Subcutaneous abdominal adipose tissue (tissue), 5 donors: ENCODE measurements at regions not wholly inside any gene's neighbourhood (a gene's known extent, or its start where the extent isn't known, plus 50 kb on each side); places are given as distances from the start of the nearest gene placed in this dataset.

Source experiments
- H3K27ac ChIP-seq: one replicate; pipeline ENCODE4 v1.7.0; 2013; ENCODE audit warnings: low read depth, mild to moderate bottlenecking, inconsistent platforms, low read length, moderate library complexity
- H3K27me3 ChIP-seq, 5 donors: one replicate each; pipeline ENCODE4 v1.7.0; 2013; ENCODE audit warnings: low read length in 5 of 5, inconsistent platforms in 1 of 5; ENCODE audit not compliant: control insufficient read depth in 5 of 5, insufficient read depth in 4 of 5
- H3K36me3 ChIP-seq, 5 donors: one replicate each; pipeline ENCODE4 v1.7.0; 2013; ENCODE audit warnings: low read length in 5 of 5; ENCODE audit not compliant: control insufficient read depth in 5 of 5, insufficient read depth in 5 of 5
- H3K4me1 ChIP-seq, 5 donors: one replicate each; pipeline ENCODE4 v1.7.0; 2013; ENCODE audit warnings: low read length in 5 of 5, mild to moderate bottlenecking in 3 of 5, moderate library complexity in 1 of 5; ENCODE audit not compliant: control insufficient read depth in 5 of 5, insufficient read depth in 5 of 5
- H3K4me3 ChIP-seq, 5 donors: one replicate each; pipeline ENCODE4 v1.7.0; 2013; ENCODE audit warnings: low read length in 5 of 5, low read depth in 1 of 5
- H3K9ac ChIP-seq, 5 donors: one replicate each; pipeline ENCODE4 v1.7.0; 2013; ENCODE audit warnings: low read length in 5 of 5, mild to moderate bottlenecking in 4 of 5, moderate library complexity in 3 of 5
- H3K9me3 ChIP-seq, 5 donors: one replicate each; pipeline ENCODE4 v1.7.0; 2013; ENCODE audit warnings: low read length in 5 of 5; ENCODE audit not compliant: control insufficient read depth in 5 of 5
- donor health status: healthy.
- donor health status: healthy.
- donor health status: healthy.
- donor health status: healthy.
- donor health status: healthy.

DNA sequence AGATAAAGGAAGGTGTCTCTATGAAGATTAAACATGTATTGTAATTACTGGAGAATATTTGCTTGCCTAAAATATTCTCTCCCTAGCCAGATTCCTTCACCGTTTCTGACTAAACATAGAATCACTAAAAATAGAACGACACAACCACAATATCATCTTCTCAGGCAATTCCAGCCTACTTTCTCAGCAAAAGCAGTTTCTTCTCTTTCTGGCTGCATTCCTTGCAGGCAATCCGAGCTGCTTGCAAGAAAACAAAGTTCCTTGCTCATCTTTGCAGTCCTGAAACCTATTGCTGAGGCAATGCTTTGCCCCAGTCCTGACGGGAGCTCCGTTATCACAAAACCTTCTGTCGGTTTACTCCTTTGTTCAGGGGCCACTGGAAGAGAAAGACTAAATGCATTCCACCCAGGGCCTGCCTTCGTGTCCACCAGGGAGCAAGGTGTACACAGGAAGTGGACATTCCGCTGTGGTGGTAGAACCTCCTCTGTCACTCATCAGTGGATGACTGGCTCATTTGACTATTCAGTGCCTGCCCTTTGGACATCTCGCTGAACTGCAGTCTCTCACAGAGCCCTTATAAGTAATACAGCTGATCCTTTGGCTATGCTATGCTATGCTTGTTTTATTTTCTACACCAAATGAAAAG is 239.2 kb upstream of the DOK6 start:
- no peaks in the 10 kb centered on the region for H3K36me3 ChIP-seq
- no peak overlapping the region for H3K27ac ChIP-seq
- no peak overlapping the region for H3K9ac ChIP-seq
- no peaks in the 10 kb centered on the region for H3K27me3 ChIP-seq
- H3K4me3 ChIP-seq, result no peak overlapping the region
- H3K9me3 ChIP-seq, result no peaks in the 10 kb centered on the region
- H3K4me1 ChIP-seq, result no peaks in the 10 kb centered on the region

DNA sequence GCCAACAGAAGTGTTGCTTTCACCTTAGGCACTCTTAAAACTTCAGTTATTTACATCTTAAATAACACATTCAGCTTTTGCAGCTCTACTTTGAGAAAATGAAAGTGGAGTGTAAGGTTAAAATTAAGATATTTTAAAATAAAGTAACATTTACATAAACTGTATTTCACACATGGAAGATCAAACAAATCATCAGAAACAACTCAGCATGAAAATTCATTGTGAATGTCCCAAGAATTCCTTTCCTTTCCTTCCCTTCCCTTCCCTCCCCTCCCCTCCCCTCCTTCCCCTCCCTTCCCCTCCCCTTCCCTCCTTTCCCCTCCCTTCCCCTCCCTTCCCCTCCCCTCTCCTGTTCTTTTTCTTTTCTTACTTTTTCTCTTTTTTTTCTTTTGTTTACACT is 238.0 kb upstream of the DOK6 start:
- Histone ChIP-seq H3K27ac (no peak overlapping the region), H3K36me3 (no peaks in the 10 kb centered on the region), H3K4me3 (no peak overlapping the region), H3K9me3 (no peaks in the 10 kb centered on the region), H3K9ac (no peak overlapping the region), H3K27me3 (no peaks in the 10 kb centered on the region), H3K4me1 (no peaks in the 10 kb centered on the region)

DNA sequence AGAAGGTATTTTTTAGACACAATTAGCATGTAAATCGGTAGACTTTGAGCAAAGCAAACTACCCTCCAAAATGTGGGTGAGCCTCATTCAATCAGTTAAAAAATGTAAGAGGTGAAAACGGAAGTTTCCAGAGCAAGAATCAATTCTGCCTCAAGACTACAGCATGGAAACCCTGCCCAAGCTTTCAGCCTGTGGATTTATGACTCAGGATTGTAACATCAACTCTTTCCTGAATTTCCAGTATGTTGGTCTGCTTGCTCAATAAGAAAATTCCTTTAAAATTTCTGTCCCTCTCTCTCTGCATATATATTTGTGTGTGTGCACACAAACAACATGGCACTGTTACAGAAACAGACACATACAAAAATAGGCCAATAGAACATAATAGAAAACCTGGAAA is 228.6 kb upstream of the DOK6 start:
- Histone ChIP-seq H3K9ac (no peak overlapping the region), H3K27me3 (no peaks in the 10 kb centered on the region), H3K4me3 (no peak overlapping the region), H3K9me3 (no peaks in the 10 kb centered on the region), H3K36me3 (peaks cover 0 to 4% (median 0%) of the 10 kb centered on the region in 5 donors), H3K27ac (no peak overlapping the region), H3K4me1 (no peaks in the 10 kb centered on the region)

DNA sequence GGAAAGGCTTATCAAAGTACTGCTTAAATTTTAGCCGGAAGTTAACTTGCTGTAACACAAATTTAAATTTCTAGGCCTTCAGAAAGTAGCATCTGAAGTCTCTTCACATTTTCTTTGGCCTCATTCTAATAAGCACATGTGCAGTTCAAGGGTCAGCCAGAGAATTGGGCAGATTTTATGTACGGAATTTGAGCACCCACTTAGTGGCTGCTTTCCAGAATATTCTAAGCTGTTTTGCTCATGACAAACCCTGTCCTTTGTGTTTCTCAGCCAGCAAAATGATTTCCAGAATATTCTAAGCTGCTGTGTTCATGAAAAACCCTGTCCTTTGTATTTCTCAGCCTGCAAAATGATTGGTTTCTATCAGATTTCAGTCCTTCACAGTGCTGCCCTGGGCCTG is 225.0 kb upstream of the DOK6 start:
- no peaks in the 10 kb centered on the region for H3K27me3 ChIP-seq
- no peaks in the 10 kb centered on the region for H3K9me3 ChIP-seq
- H3K4me1 ChIP-seq, result no peaks in the 10 kb centered on the region
- H3K4me3 ChIP-seq, result no peak overlapping the region
- H3K27ac ChIP-seq, result no peak overlapping the region
- peaks cover 0 to 4% (median 0%) of the 10 kb centered on the region in 5 donors for H3K36me3 ChIP-seq
- H3K9ac ChIP-seq, result no peak overlapping the region

DNA sequence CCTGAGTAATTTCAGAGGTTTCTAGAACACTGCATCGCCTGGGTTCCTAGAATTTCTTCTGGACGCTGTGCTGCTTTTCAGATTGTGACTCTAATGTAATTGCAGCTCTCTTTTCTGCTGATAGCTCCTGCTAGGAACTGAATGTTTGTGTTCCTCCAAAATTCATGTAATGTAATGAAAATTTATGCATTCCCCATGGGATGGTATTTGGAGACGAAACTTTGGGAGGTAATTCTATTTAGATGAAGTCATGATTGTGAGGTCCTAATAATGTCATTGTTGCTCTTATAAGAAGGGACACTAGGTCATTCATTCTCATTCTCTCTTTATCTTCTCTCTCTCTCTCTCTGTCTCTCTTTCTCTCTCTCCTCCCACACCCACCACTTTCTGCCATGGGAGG is 223.9 kb upstream of the DOK6 start:
- no peaks in the 10 kb centered on the region for H3K4me1 ChIP-seq
- H3K4me3 ChIP-seq, result no peak overlapping the region
- no peak overlapping the region for H3K9ac ChIP-seq
- H3K27ac ChIP-seq, result no peak overlapping the region
- H3K27me3 ChIP-seq, result no peaks in the 10 kb centered on the region
- no peaks in the 10 kb centered on the region for H3K9me3 ChIP-seq
- H3K36me3 ChIP-seq, result peaks cover 0 to 4% (median 0%) of the 10 kb centered on the region in 5 donors

DNA sequence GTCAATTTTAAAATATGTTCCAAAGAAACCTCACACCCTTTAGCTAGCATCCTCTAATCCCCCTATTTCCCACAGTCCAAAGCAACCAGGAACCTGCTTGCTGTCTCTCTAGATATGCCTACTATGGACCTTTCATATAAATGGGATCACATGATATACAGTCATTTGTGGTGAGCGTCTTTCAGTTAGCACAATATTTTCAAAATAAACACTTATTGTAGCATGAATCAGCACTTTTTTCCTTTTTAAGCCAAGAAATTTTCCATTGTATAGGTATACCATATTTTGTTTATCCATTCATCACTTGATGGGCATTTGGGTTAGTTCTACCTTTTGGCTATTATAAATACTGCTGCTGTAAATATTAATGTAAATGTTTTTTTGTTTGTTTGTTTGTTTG is 223.0 kb upstream of the DOK6 start:
- Histone ChIP-seq H3K4me1 (no peaks in the 10 kb centered on the region), H3K4me3 (no peak overlapping the region), H3K27me3 (no peaks in the 10 kb centered on the region), H3K9ac (no peak overlapping the region), H3K36me3 (no peaks in the 10 kb centered on the region), H3K9me3 (no peaks in the 10 kb centered on the region), H3K27ac (no peak overlapping the region)

DNA sequence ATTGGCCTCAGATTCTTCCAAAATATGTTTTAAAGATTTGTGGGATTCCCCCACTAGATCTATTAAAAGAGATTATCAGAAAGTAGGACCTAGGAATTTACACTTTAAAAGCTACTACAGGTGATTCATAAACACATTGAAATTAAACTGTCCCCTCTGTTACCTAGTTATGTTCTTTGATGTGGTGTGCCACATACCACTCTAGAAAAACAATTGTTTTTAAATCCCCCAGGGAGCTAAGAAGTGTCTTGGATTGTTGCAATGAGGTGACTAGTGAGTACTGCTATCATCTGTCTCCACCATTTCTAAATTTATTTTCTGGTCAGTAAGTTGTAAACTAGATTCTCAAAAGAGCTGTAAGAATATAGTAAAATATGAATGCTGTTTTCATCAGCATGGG is 214.5 kb upstream of the DOK6 start:
- H3K9me3 ChIP-seq, result peaks cover 0 to 2% (median 0%) of the 10 kb centered on the region in 5 donors
- H3K36me3 ChIP-seq, result no peaks in the 10 kb centered on the region
- H3K27me3 ChIP-seq, result no peaks in the 10 kb centered on the region
- no peak overlapping the region for H3K9ac ChIP-seq
- no peak overlapping the region for H3K4me3 ChIP-seq
- no peaks in the 10 kb centered on the region for H3K4me1 ChIP-seq
- H3K27ac ChIP-seq, result no peak overlapping the region

DNA sequence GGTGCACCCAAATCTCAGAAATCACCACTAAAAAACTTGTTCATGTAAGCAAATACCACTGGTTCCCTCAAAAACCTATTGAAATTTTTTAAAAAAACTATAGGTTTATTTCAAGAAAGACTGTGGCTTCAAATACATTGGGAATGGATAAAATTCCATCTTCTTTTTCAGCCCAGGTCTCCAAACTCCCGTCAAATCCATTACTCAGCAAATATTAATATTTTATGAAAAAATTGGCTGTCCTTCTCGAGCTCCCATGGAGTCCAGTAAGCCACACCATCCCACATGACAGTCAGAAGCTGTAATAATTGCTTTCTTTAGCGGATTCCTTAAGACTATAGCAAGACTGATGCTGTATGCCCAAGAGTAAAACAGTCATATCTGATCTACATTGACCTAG is 204.4 kb upstream of the DOK6 start:
- H3K9ac ChIP-seq, result no peak overlapping the region
- no peaks in the 10 kb centered on the region for H3K36me3 ChIP-seq
- H3K9me3 ChIP-seq, result no peaks in the 10 kb centered on the region
- no peak overlapping the region for H3K27ac ChIP-seq
- H3K4me3 ChIP-seq, result no peak overlapping the region
- no peaks in the 10 kb centered on the region for H3K27me3 ChIP-seq
- no peaks in the 10 kb centered on the region for H3K4me1 ChIP-seq

DNA sequence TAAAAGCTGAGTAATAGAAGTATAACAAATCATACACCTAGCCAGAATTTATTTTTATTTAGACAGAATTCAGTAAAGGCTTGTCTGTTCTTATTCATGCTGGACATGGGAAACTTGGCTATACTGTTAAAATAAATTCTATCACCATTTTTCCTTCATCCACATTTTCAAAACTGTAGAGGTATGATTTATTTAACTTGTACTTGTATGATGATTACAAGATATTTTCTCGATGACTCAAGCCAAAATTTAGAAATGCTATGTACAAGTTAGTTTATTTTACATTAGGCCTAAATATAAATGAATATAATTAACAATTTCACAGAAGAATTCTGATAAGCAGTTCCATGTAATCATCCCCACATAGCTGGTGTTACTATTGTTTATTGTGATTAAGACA is 194.8 kb upstream of the DOK6 start:
- Histone ChIP-seq H3K27ac (no peak overlapping the region), H3K4me1 (no peaks in the 10 kb centered on the region), H3K9ac (no peak overlapping the region), H3K4me3 (no peak overlapping the region), H3K9me3 (peaks cover 0 to 3% (median 0%) of the 10 kb centered on the region in 5 donors), H3K27me3 (no peaks in the 10 kb centered on the region), H3K36me3 (no peaks in the 10 kb centered on the region)

DNA sequence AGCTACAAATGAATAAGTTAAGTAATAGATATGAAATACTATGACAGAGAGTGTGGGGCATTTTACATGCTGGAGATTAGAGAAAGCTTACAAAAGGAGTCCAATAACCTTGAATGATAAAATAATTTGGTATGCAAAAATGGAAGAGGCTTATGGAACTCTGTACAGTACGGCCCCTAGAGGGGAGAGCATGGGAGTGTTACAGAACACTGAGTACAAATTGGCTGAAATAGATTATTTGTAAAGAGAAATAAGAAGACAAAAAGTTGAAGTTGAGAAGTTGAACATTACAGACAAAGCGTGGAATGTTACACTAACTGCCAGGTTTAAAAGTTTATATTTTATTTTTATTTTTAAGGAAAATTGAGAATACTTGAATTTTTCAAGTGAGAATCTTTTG is 192.1 kb upstream of the DOK6 start:
- Histone ChIP-seq H3K4me3 (no peak overlapping the region), H3K27ac (no peak overlapping the region), H3K27me3 (no peaks in the 10 kb centered on the region)

DNA sequence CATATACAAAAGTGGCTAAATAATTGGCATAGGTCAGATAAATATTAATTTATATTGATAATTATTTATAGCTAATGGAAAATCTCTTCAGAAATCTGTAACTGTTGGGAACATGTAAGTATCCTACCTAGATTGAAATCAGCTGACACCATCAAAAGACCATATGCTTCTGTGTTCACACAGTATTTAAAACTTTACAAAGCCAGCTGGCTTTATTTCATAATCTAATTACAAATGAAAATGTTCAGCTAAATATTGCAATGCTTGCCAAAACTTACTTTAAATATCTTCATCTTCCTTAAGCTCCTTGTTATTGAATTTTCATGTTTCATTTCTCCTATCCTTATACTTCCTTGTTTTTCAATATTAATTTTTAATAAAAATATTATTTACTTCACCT is 190.9 kb upstream of the DOK6 start:
- no peak overlapping the region for H3K9ac ChIP-seq
- H3K36me3 ChIP-seq, result no peaks in the 10 kb centered on the region
- no peaks in the 10 kb centered on the region for H3K27me3 ChIP-seq
- no peaks in the 10 kb centered on the region for H3K4me1 ChIP-seq
- H3K4me3 ChIP-seq, result no peak overlapping the region
- no peak overlapping the region for H3K27ac ChIP-seq
- peaks cover 0 to 3% (median 0%) of the 10 kb centered on the region in 5 donors for H3K9me3 ChIP-seq

More for the DNA sequence above, 192.1 kb upstream of the DOK6 start:
- peaks cover 0 to 3% (median 0%) of the 10 kb centered on the region in 5 donors for H3K9me3 ChIP-seq
- no peaks in the 10 kb centered on the region for H3K36me3 ChIP-seq
- H3K9ac ChIP-seq, result no peak overlapping the region
- H3K4me1 ChIP-seq, result no peaks in the 10 kb centered on the region
